MM.1S (cell line): ENCODE measurements at regions not wholly inside any gene's neighbourhood (a gene's known extent, or its start where the extent isn't known, plus 50 kb on each side); places are given as distances from the start of the nearest gene placed in this dataset.
"Not testable (repeated sequence)": the region's sequence is repeated elsewhere in the genome, so short reads cannot be mapped to it uniquely, and the experiment has no call there.

ENCODE experiments used
- DNase-seq: peaks from one replicate; pipeline ENCODE4 v3.0.0-alpha.2; 2015
- H2AFZ ChIP-seq: fragments of 300-600 bp; sonication (generic); 2 replicates; pipeline ENCODE4 v1.6.0; 2016; ENCODE audit warnings: antibody characterized with exemption, low read length
- H3F3A ChIP-seq: fragments of 300-600 bp; sonication (generic); 2 replicates; pipeline ENCODE4 v1.6.1; 2016; ENCODE audit warnings: mild to moderate bottlenecking, antibody characterized with exemption, low read length, moderate library complexity, mixed read lengths; ENCODE audit not compliant: insufficient read depth
- H3K27ac ChIP-seq: fragments of 300-600 bp; sonication (generic); 2 replicates; pipeline ENCODE4 v1.5.1; 2016; ENCODE audit warnings: mild to moderate bottlenecking, low read length
- H3K27me3 ChIP-seq: fragments of 300-600 bp; sonication (generic); replicated peaks from 2 replicates; pipeline ENCODE4 v1.6.0; 2016; ENCODE audit warnings: low read length; ENCODE audit not compliant: insufficient read depth
- H3K36me3 ChIP-seq: fragments of 300-600 bp; sonication (generic); replicated peaks from 2 replicates; pipeline ENCODE4 v1.6.1; 2016; ENCODE audit warnings: mild to moderate bottlenecking, low read length, mixed read lengths; ENCODE audit not compliant: insufficient read depth
- H3K4me1 ChIP-seq: fragments of 300-600 bp; sonication (generic); 2 replicates; pipeline ENCODE4 v1.6.1; 2016; ENCODE audit warnings: low read length, mixed read lengths
- H3K4me2 ChIP-seq: fragments of 300-600 bp; sonication (generic); 2 replicates; pipeline ENCODE4 v1.6.0; 2016; ENCODE audit warnings: low read depth, low read length
- H3K4me3 ChIP-seq: fragments of 300-600 bp; sonication (generic); 2 replicates; pipeline ENCODE4 v1.5.1; 2016; ENCODE audit warnings: low read length, mixed read lengths
- H3K79me2 ChIP-seq: fragments of 300-600 bp; sonication (generic); 2 replicates; pipeline ENCODE4 v1.6.1; 2016; ENCODE audit warnings: mixed run types, low read length, mixed read lengths
- H3K9ac ChIP-seq: fragments of 300-600 bp; sonication (generic); 2 replicates; pipeline ENCODE4 v1.6.1; 2016; ENCODE audit warnings: low read length, mixed read lengths
- H3K9me2 ChIP-seq: fragments of 300-600 bp; sonication (generic); replicated peaks from 2 replicates; pipeline ENCODE4 v1.6.1; 2016; ENCODE audit warnings: mild to moderate bottlenecking, low read length, mixed read lengths; ENCODE audit not compliant: insufficient read depth
- H3K9me3 ChIP-seq: fragments of 300-600 bp; sonication (generic); replicated peaks from 2 replicates; pipeline ENCODE4 v1.6.1; 2016; ENCODE audit warnings: mild to moderate bottlenecking, low read length, mixed read lengths; ENCODE audit not compliant: insufficient read depth
- H4K20me1 ChIP-seq: fragments of 300-600 bp; sonication (generic); 2 replicates; pipeline ENCODE4 v1.6.1; 2016; ENCODE audit warnings: mild to moderate bottlenecking, low read length, moderate library complexity, mixed read lengths; ENCODE audit not compliant: insufficient read depth
- EZH2 ChIP-seq: fragments of 300-600 bp; sonication (generic); optimal IDR thresholded peaks from 2 replicates; pipeline ENCODE3; 2017; ENCODE audit warnings: low read depth, mild to moderate bottlenecking, antibody characterized with exemption, low read length, mixed read lengths
- EZH2phosphoT487 ChIP-seq: fragments of 300-600 bp; sonication (generic); IDR thresholded peaks from 2 replicates; pipeline ENCODE4 v1.6.1; 2018; ENCODE audit warnings: antibody characterized with exemption, low read length
- TF ChIP-seq, protein P1 (sequence below): fragments of 300-600 bp; sonication (generic); IDR thresholded peaks from 2 replicates; pipeline ENCODE4 v1.5.1; 2016; ENCODE audit warnings: antibody characterized with exemption, low read length, mixed read lengths

DNA sequence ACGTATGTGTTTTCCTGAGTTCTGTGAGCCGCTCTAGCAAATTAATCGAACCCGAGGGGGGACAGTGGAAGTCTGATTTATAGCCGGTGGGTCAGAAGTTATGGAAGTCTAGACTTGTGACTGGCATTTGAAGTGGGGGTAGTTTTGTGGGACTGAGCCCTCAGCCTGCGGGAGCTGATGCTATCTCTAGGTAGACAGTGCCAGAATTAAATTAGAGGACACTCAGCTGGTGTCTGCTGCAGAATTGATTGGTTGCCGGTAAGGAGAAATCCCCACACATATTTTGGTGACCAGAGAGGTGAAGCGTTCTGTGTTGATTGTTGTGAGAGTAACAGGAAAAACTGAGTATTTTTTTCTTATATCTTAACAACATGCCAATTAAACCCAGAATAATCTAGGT is 143.8 kb upstream of the ADCY1 start:
- TF ChIP-seq EZH2phosphoT487 = no peak
- Histone ChIP-seq H3K4me3 (no peak overlapping the region), H3F3A (no peaks in the 10 kb centered on the region), H3K36me3 (no peaks in the 10 kb centered on the region), H3K4me2 (no peak overlapping the region), H3K27me3 (no peaks in the 10 kb centered on the region), H2AFZ (no peak overlapping the region), H3K9me2 (no peaks in the 10 kb centered on the region), H3K4me1 (no peaks in the 10 kb centered on the region), H3K9me3 (no peaks in the 10 kb centered on the region), H3K79me2 (no peaks in the 10 kb centered on the region), H4K20me1 (no peaks in the 10 kb centered on the region), H3K9ac (no peak overlapping the region), H3K27ac (no peak overlapping the region)
- no peak for DNase-seq

DNA sequence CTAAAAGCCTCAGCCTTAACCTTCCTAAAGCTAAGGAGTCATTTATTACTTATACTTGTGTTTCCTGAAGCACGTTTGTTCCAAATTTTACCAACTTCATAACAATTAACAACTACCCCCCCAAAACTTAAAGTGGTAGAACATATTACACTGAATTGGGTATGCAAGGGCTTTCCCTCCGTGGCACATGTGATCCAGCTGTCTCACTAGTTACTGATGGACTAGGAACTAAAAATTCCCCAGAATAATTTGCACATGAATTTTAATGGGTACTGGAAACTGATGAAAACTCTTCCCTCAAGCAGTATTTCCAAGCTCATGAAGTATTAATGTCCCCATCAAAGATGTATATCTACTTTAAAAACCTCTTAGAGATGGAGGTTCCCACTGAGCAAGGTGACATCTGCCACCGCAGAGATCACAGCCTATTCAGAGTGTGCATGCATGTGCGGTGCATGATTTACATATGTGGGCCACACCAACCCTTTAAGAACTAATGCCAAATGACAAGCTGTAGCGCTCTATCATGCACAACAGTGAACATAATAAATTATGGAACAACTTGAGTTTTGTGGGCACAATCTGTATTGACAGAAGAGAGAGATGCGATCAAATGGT is 139.9 kb upstream of the ADCY1 start:
- H4K20me1 ChIP-seq = no peaks in the 10 kb centered on the region
- H3K4me3 ChIP-seq = no peak overlapping the region
- no peak overlapping the region for H3K4me2 ChIP-seq
- H3K9me3 ChIP-seq = no peaks in the 10 kb centered on the region
- no peaks in the 10 kb centered on the region for H3K36me3 ChIP-seq
- no peaks in the 10 kb centered on the region for H3K4me1 ChIP-seq
- no peaks in the 10 kb centered on the region for H3F3A ChIP-seq
- no peak overlapping the region for H3K27ac ChIP-seq
- H3K9me2 ChIP-seq = no peaks in the 10 kb centered on the region
- DNase-seq = no peak
- H2AFZ ChIP-seq = no peak overlapping the region
- TF ChIP-seq EZH2phosphoT487 (no peak), EZH2 (no peak)
- TF ChIP-seq, protein P1, sequence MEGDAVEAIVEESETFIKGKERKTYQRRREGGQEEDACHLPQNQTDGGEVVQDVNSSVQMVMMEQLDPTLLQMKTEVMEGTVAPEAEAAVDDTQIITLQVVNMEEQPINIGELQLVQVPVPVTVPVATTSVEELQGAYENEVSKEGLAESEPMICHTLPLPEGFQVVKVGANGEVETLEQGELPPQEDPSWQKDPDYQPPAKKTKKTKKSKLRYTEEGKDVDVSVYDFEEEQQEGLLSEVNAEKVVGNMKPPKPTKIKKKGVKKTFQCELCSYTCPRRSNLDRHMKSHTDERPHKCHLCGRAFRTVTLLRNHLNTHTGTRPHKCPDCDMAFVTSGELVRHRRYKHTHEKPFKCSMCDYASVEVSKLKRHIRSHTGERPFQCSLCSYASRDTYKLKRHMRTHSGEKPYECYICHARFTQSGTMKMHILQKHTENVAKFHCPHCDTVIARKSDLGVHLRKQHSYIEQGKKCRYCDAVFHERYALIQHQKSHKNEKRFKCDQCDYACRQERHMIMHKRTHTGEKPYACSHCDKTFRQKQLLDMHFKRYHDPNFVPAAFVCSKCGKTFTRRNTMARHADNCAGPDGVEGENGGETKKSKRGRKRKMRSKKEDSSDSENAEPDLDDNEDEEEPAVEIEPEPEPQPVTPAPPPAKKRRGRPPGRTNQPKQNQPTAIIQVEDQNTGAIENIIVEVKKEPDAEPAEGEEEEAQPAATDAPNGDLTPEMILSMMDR = no peak
- no peak overlapping the region for H3K9ac ChIP-seq
- H3K27me3 ChIP-seq = no peaks in the 10 kb centered on the region
- no peaks in the 10 kb centered on the region for H3K79me2 ChIP-seq

DNA sequence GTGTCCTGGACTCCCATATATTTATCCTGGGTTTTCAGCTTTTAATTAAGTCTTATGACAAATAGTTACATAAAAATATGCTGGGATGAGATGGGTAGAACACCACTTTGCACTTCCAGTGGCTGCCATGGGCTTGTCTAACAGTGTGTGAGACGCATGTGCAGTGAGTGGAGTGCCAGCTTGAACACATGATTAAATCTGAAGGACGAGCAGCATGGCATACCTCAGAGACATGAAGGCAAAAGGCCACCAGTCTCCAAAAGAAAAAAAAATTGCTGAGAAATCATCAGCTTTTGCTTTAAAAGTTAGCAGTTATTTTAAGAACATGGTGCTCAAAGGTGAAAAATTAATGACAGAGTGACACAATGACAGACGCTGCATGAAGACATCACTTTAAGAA is 139.0 kb upstream of the ADCY1 start:
- TF ChIP-seq EZH2phosphoT487 (no peak), EZH2 (no peak)
- TF ChIP-seq, protein P1 = no peak
- Histone ChIP-seq H4K20me1 (no peaks in the 10 kb centered on the region), H3K4me1 (no peaks in the 10 kb centered on the region), H3K27me3 (no peaks in the 10 kb centered on the region), H3K4me2 (no peak overlapping the region), H3K36me3 (no peaks in the 10 kb centered on the region), H3K4me3 (no peak overlapping the region), H3K9ac (no peak overlapping the region), H3K9me2 (no peaks in the 10 kb centered on the region), H2AFZ (no peak overlapping the region), H3K79me2 (no peaks in the 10 kb centered on the region), H3K27ac (no peak overlapping the region), H3K9me3 (no peaks in the 10 kb centered on the region), H3F3A (no peaks in the 10 kb centered on the region)
- DNase-seq = no peak

DNA sequence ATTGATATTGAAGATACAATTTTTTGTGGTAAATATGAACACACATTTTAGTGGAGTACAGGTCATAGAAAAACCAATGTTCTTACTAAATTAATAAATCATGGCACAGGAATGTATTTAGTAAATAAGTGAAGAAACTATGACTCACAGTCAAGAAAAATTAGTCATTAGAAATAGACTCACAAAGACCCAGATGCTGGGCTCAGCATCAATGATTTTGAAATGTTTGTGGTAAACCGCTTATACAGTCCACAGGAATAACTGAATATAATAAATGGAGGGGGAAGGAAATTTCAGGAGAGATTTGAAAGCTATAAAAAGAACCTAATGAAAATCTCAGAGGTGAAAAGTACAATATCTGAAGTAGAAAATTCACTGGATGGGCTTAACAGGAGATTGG is 138.3 kb upstream of the ADCY1 start:
- H2AFZ ChIP-seq = no peak overlapping the region
- H3F3A ChIP-seq = no peaks in the 10 kb centered on the region
- no peaks in the 10 kb centered on the region for H3K4me1 ChIP-seq
- no peak for DNase-seq
- no peaks in the 10 kb centered on the region for H3K9me3 ChIP-seq
- no peak overlapping the region for H3K4me3 ChIP-seq
- no peaks in the 10 kb centered on the region for H3K9me2 ChIP-seq
- TF ChIP-seq, protein P1 = no peak
- TF ChIP-seq EZH2 (no peak), EZH2phosphoT487 (no peak)
- H3K27ac ChIP-seq = no peak overlapping the region
- H3K36me3 ChIP-seq = no peaks in the 10 kb centered on the region
- H3K4me2 ChIP-seq = no peak overlapping the region
- no peaks in the 10 kb centered on the region for H3K27me3 ChIP-seq
- H3K79me2 ChIP-seq = no peaks in the 10 kb centered on the region
- H3K9ac ChIP-seq = no peak overlapping the region
- no peaks in the 10 kb centered on the region for H4K20me1 ChIP-seq

DNA sequence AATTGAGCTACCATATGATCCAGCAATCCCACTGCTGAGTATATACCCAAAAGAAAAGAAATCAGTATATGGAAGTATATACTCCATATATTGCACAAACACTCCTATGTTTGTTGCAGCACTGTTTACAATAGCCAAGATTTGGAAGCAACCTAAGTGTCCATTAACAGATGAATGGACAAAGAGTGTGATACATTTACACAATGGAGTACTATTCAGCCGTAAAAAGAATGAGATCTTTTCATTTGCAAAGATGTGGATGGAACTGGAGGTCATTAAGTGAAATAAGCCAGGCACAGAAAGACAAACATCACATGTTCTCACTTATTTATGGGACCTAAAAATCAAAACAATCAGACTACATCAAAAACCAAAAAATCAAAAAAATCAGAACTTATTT is 133.4 kb upstream of the ADCY1 start:
- H3K36me3 ChIP-seq, H3K27ac ChIP-seq: not testable (repeated sequence)
- peaks cover 16% of the 10 kb centered on the region for H3K4me1 ChIP-seq

More for the DNA sequence above, 133.4 kb upstream of the ADCY1 start:
- H3K4me3 ChIP-seq, H3K9me2 ChIP-seq, H3K27me3 ChIP-seq, H3K9ac ChIP-seq, H3K79me2 ChIP-seq, DNase-seq, H3K9me3 ChIP-seq, H2AFZ ChIP-seq, H3K4me2 ChIP-seq, H3F3A ChIP-seq, H4K20me1 ChIP-seq: not testable (repeated sequence)
